Muscle layer of colon (tissue), 2 donors: ENCODE measurements at regions not wholly inside any gene's neighbourhood (a gene's known extent, or its start where the extent isn't known, plus 50 kb on each side); places are given as distances from the start of the nearest gene placed in this dataset.
"Not testable (repeated sequence)": the region's sequence is repeated elsewhere in the genome, so short reads cannot be mapped to it uniquely, and the experiment has no call there.

Experiments
- H3K27ac ChIP-seq: one replicate; pipeline ENCODE4 v1.7.0; 2013; ENCODE audit warnings: low read depth, mild to moderate bottlenecking, low read length, moderate library complexity
- H3K27me3 ChIP-seq, 2 donors: one replicate each; pipeline ENCODE4 v1.7.0; 2013; ENCODE audit warnings: low read length in 2 of 2, mild to moderate bottlenecking in 2 of 2; ENCODE audit not compliant: insufficient read depth in 2 of 2, control insufficient read depth in 1 of 2
- H3K36me3 ChIP-seq: one replicate; pipeline ENCODE4 v1.7.0; 2013; ENCODE audit warnings: mild to moderate bottlenecking, low read length; ENCODE audit not compliant: insufficient read depth
- H3K4me1 ChIP-seq: one replicate; pipeline ENCODE4 v1.7.0; 2013; ENCODE audit warnings: mild to moderate bottlenecking, low read length; ENCODE audit not compliant: insufficient read depth
- H3K4me3 ChIP-seq, 2 donors: one replicate each; pipeline ENCODE4 v1.7.0; 2013; ENCODE audit warnings: low read length in 2 of 2, low read depth in 1 of 2, mild to moderate bottlenecking in 1 of 2, moderate library complexity in 1 of 2
- H3K9ac ChIP-seq: one replicate; pipeline ENCODE4 v1.7.0; 2013; ENCODE audit warnings: low read length
- H3K9me3 ChIP-seq: one replicate; pipeline ENCODE4 v1.7.0; 2013; ENCODE audit warnings: mild to moderate bottlenecking, low read length
- donor health status: abdominal sarcoma.
- donor health status: Adenocarcinoma of cecum.

DNA sequence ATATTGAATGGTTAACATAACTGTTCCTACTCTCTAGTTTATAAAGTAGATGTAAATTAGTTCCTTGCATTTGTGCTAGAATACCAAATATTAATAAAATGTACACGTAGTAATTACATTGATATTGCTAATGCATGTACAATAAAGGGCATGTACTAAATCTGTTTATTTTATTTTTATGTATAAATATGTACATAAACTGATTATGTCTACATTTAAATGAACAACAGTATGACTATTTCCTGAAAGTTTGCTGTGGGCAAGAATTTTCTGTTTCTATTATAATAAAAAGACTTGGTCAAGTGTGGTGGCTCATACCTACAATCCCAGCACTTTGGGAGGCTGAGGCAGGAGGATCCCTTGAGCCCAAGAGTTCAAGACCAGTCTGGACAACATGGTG is 257.2 kb upstream of the FOXN3 start:
- Histone ChIP-seq H3K27me3 (no peaks in the 10 kb centered on the region), H3K4me3 (no peak overlapping the region)

DNA sequence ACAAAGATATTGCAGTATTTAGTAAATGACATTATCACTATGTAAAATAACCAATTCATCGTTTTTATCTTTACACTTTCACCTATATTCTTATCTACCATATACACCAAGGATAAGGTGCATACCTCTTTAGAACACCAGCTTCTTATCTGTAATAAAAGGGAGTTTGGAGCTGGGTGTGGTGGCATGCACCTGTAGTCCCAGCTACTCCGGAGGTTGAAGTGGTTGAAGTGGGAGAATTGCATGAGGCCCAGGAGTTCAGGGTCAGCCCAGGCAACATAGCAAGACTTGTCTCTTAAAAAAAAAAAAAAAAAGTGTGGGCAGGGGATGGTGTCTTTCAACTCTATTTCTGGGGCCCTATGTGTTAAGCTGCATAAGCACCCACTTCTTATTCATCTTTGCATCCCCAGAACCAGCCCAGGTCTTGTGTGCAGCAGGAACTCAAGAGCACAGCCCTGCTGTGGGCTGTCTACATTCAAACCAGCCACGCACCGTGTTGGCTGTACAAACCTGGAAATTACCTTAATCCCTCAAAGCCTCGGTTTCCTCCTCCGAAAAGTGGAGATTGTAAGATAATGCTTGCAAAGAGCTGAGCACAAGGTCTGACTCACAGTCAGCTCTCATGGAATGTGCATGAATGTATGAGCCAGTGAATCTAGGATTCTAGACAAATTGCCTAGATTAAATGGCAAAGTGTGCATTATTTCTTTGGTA is 256.6 kb upstream of the FOXN3 start:
- Histone ChIP-seq H3K36me3 (no peaks in the 10 kb centered on the region), H3K4me1 (no peaks in the 10 kb centered on the region), H3K9ac (no peak overlapping the region), H3K9me3 (no peaks in the 10 kb centered on the region), H3K27me3 (no peaks in the 10 kb centered on the region), H3K27ac (no peak overlapping the region), H3K4me3 (no peak overlapping the region)

More for the DNA sequence above, 257.2 kb upstream of the FOXN3 start:
- H3K9ac ChIP-seq, result no peak overlapping the region
- H3K4me1 ChIP-seq, result no peaks in the 10 kb centered on the region
- no peaks in the 10 kb centered on the region for H3K9me3 ChIP-seq
- no peaks in the 10 kb centered on the region for H3K36me3 ChIP-seq
- H3K27ac ChIP-seq, result no peak overlapping the region

GRCh38 chr14:89672636-89673511 is 255.8 kb upstream of the FOXN3 start:
- no peak overlapping the region for H3K9ac ChIP-seq
- no peaks in the 10 kb centered on the region for H3K36me3 ChIP-seq
- H3K27me3 ChIP-seq, result no peaks in the 10 kb centered on the region
- no peaks in the 10 kb centered on the region for H3K4me1 ChIP-seq
- no peak overlapping the region for H3K27ac ChIP-seq
- no peak overlapping the region for H3K4me3 ChIP-seq
- no peaks in the 10 kb centered on the region for H3K9me3 ChIP-seq

DNA sequence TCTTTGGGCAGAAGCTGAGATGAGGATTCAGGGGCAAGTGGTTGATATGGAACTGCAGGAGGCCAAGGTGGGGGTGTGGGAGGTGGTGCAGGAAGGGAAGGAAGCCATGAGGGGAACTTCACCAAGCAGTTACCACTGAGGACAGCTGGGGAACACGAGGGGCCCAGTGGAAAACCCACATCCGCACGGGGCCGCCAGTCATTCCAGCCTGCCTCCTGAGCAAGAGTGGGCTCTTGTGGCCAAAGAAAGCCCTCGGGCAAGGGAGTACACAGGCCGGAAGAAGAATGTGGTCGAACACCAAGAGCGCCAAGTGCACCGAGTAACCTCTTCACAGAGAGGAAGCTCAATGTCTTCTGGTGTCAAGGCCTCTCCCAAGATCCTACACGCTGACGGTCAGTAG is 252.2 kb upstream of the FOXN3 start:
- Histone ChIP-seq H3K27me3 (no peaks in the 10 kb centered on the region), H3K27ac (no peak overlapping the region), H3K9ac (no peak overlapping the region), H3K36me3 (no peaks in the 10 kb centered on the region), H3K4me1 (no peaks in the 10 kb centered on the region), H3K4me3 (no peak overlapping the region), H3K9me3 (no peaks in the 10 kb centered on the region)

DNA sequence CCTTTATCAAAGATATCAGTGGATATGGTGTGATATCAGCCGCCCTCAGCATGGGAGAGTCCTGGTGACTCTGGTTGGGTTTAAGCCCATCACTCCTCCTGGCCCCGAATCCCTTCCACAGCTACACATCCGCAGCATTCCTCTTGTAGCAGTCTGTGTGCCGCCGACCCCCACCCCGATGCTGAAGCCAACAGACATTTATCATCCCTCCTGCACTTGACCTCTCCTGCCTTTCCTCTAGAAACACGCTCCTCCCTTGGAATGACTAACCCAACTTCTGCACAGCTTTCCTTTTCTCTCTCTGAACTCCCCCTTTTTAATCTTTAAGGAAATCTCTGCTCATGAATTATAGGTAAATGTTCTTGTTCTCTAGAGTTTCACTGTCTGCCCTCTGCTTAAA is 250.9 kb upstream of the FOXN3 start:
- Histone ChIP-seq H3K27ac (no peak overlapping the region), H3K4me1 (no peaks in the 10 kb centered on the region), H3K9me3 (no peaks in the 10 kb centered on the region), H3K36me3 (no peaks in the 10 kb centered on the region), H3K9ac (no peak overlapping the region), H3K4me3 (no peak overlapping the region), H3K27me3 (no peaks in the 10 kb centered on the region)

DNA sequence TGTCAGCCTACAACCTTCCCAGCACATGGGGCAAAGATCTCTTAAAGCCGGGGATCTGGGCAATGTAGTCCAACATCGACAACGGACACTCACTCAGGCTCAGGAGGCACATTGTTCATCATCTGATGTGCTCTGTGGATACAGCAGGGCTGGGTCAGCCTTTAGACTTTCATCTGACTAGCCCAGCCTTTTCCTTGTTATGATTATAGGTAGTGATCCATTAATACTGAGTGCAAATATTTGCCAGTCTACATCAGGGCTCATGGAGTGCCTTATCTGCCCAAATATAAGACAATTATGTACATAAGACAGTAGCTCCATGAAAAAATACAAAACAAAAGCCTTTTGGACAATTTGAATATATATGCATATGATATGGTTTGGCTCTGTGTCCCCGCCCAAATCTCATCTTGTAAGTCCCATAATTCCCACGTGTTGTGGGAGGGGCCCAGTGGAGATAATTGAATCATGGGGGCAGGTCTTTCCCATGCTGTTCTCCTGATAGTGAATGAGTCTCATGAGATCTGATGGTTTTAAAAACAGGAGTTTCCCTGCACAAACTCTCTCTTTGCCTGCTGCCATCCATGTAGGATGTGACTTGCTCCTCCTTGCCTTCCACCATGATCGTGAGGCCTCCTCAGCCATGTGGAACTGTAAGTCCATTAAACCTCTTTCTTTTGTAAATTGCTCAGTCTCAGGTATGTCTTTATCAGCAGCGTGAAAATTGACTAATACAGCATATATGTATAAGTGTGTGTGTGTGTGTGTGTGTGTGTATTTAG is 248.5 kb upstream of the FOXN3 start:
- not testable (repeated sequence) for H3K27me3 ChIP-seq, H3K4me3 ChIP-seq, H3K9me3 ChIP-seq, H3K27ac ChIP-seq, H3K9ac ChIP-seq, H3K36me3 ChIP-seq, H3K4me1 ChIP-seq

DNA sequence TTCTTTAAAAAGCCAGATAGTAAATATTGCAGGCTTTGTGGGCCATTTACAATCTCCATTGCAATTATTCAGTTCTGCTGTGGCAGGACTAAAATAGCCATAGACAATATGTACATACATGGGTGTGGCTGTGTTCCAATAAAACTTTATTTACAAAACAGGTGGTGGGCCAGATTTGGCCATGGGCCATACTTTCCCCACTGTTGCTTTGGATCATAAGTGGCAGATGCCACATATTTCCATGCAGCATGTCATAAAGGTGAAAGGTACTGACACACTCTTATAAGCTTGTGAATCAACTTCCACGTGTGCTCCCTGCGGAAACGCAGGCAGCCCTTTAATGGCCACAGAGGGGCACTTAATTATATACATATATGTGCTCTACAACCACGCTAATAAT is 244.4 kb upstream of the FOXN3 start:
- H3K9ac ChIP-seq, result no peak overlapping the region
- H3K4me3 ChIP-seq, result no peak overlapping the region
- H3K27ac ChIP-seq, result no peak overlapping the region
- H3K27me3 ChIP-seq, result no peaks in the 10 kb centered on the region
- H3K4me1 ChIP-seq, result peaks cover 15% of the 10 kb centered on the region
- H3K36me3 ChIP-seq, result no peaks in the 10 kb centered on the region
- H3K9me3 ChIP-seq, result no peaks in the 10 kb centered on the region

DNA sequence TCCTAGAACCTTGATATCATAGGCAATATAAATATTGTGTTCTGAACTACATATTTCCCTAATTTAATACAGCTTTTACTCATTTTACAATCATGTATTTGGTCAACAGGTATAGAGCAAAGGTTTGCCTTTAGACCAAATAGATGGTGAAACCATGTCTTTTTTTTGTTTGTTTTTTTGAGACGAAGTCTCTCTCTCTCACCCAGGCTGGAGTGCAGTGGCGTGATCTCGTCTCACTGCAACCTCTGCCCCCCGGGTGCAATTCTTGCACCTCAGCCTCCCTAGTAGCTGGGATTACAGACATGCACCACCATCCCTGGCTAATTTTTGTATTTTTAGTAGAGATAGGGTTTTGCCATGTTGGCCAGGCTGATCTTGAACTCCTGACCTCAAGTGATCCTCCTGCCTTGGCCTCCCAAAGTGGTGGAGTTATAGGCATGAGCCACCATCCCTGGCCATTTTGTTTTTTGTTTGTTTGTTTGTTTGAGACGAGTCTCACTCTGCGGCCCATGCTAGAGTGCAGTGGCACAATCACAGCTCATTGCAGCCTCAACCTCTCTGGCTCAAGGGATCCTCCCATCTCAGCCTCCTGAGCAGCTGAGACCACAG is 243.7 kb upstream of the FOXN3 start:
- H3K36me3 ChIP-seq, H3K27me3 ChIP-seq, H3K9ac ChIP-seq, H3K9me3 ChIP-seq, H3K27ac ChIP-seq, H3K4me3 ChIP-seq: not testable (repeated sequence)
- H3K4me1 ChIP-seq, result peaks cover 15% of the 10 kb centered on the region

GRCh38 chr14:89660166-89660565 is 243.1 kb upstream of the FOXN3 start:
- Histone ChIP-seq H3K4me3 (no peak overlapping the region), H3K27me3 (no peaks in the 10 kb centered on the region), H3K27ac (no peak overlapping the region), H3K4me1 (peaks cover 15% of the 10 kb centered on the region), H3K9me3 (no peaks in the 10 kb centered on the region), H3K9ac (no peak overlapping the region), H3K36me3 (no peaks in the 10 kb centered on the region)

- no peak overlapping the region for H3K4me3 ChIP-seq
- peaks cover 15% of the 10 kb centered on the region for H3K4me1 ChIP-seq
- H3K27ac ChIP-seq, result no peak overlapping the region
- H3K9me3 ChIP-seq, result no peaks in the 10 kb centered on the region
- H3K9ac ChIP-seq, result no peak overlapping the region
- H3K27me3 ChIP-seq, result no peaks in the 10 kb centered on the region
- no peaks in the 10 kb centered on the region for H3K36me3 ChIP-seq
Observed at GRCh38 chr14:89658977-89659670, 242.1 kb upstream of the FOXN3 start.

DNA sequence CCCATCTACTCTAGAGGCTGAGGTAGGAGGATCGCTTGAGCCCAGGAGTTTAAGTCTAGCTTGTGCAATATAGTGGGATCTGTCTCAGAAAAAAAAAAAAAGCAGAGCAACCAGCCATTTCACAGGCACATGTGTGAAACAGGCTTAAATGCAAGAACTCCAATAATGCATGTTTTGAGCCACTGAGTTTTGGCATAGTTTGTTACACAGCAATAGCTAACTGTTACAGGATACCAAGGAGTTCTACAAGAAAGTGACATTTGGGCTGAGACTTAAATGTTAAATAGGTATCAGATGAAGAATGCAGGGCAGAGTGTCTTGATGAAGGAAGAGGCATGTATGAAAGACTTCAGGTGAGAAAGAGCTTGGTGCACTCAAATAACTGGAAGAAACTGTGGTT is 240.0 kb upstream of the FOXN3 start:
- Histone ChIP-seq H3K27ac (no peak overlapping the region), H3K36me3 (no peaks in the 10 kb centered on the region), H3K4me1 (peaks cover 15% of the 10 kb centered on the region), H3K27me3 (no peaks in the 10 kb centered on the region), H3K9ac (no peak overlapping the region), H3K4me3 (no peak overlapping the region), H3K9me3 (no peaks in the 10 kb centered on the region)
